Ishikawa (cell line): ENCODE measurements at regions not wholly inside any gene's neighbourhood (a gene's known extent, or its start where the extent isn't known, plus 50 kb on each side); places are given as distances from the start of the nearest gene placed in this dataset.

Source experiments
- CEBPB ChIP-seq: IDR thresholded peaks from 2 replicates; pipeline ENCODE4 v1.6.1; 2012
- CREB1 ChIP-seq: IDR thresholded peaks from 2 replicates; pipeline ENCODE4 v1.6.1; 2012; ENCODE audit warnings: low read depth
- EGR1 ChIP-seq: IDR thresholded peaks from 2 replicates; pipeline ENCODE4 v1.6.1; 2012
- EP300 ChIP-seq: IDR thresholded peaks from 2 replicates; pipeline ENCODE4 v1.6.1; 2012; ENCODE audit warnings: borderline replicate concordance
- FOXM1 ChIP-seq: IDR thresholded peaks from 2 replicates; pipeline ENCODE4 v1.6.1; 2012; ENCODE audit warnings: low read depth, borderline replicate concordance
- NFIC ChIP-seq: IDR thresholded peaks from 2 replicates; pipeline ENCODE4 v1.6.1; 2012
- RAD21 ChIP-seq: IDR thresholded peaks from 2 replicates; pipeline ENCODE4 v1.6.1; 2012; ENCODE audit warnings: low read depth
- TAF1 ChIP-seq: IDR thresholded peaks from 2 replicates; pipeline ENCODE4 v1.6.1; 2012; ENCODE audit warnings: low read depth, mild to moderate bottlenecking
- TCF12 ChIP-seq: IDR thresholded peaks from 2 replicates; pipeline ENCODE4 v1.6.1; 2012; ENCODE audit warnings: low read depth
- TEAD4 ChIP-seq: IDR thresholded peaks from 2 replicates; pipeline ENCODE4 v1.6.1; 2012
- YY1 ChIP-seq: IDR thresholded peaks from 2 replicates; pipeline ENCODE4 v1.6.1; 2012; ENCODE audit warnings: low read depth
- ZBTB7A ChIP-seq: IDR thresholded peaks from 2 replicates; pipeline ENCODE4 v1.6.1; 2012; ENCODE audit warnings: low read depth
- TF ChIP-seq, protein P1 (sequence below): IDR thresholded peaks from 2 replicates; pipeline ENCODE4 v1.6.1; 2012; ENCODE audit warnings: low read depth, mild to moderate bottlenecking
- TF ChIP-seq, protein P2 (sequence below): IDR thresholded peaks from 2 replicates; pipeline ENCODE4 v1.6.1; 2012
- TF ChIP-seq, protein P3 (sequence below): IDR thresholded peaks from 2 replicates; pipeline ENCODE4 v1.6.1; 2012

DNA sequence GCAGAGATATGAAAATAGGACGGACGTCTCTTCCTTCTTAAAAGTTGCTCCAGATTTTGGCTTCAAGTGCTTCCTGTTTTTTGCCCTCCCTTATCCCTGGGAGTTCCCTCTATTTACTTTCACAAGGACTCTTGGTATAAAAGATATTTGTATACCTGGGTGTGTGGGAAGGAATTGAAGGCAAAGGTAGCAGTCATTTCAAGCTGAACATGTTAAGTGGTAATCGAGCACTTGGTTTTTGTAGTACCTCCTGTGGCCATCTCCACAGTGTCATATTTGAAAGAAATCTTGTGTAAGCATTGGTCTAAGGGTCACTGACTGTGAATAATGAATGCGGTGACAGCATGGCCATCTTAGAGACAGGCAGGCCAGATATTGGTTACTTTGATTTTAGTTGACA is 593.6 kb downstream of the MTRR start:
- no peak for TF ChIP-seq EP300
- no peak for TF ChIP-seq ZBTB7A

DNA sequence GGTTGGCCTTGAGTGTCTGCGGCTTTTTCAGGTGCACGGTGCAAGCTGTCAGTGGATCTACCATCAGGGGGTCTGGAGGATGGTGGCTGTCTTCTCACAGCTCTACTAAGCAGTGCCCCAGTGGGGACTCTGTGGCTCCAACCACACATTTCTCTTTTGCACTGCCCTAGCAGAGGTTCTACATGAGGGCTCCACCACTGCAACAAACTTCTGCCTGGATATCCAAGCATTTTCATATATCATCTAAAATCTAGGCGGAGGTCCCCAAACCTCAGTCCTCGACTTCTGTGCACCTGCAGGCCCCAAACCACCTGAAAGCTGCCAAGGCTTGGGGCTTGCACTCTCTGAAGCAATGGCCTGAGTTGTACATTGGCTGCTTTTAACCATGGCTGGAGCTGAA is 601.5 kb downstream of the MTRR start:
- TF ChIP-seq ZBTB7A (no peak), EP300 (no peak), TAF1 (no peak), RAD21 (no peak), TEAD4 (no peak), TCF12 (no peak), NFIC (no peak), YY1 (no peak)
- TF ChIP-seq, protein P1, sequence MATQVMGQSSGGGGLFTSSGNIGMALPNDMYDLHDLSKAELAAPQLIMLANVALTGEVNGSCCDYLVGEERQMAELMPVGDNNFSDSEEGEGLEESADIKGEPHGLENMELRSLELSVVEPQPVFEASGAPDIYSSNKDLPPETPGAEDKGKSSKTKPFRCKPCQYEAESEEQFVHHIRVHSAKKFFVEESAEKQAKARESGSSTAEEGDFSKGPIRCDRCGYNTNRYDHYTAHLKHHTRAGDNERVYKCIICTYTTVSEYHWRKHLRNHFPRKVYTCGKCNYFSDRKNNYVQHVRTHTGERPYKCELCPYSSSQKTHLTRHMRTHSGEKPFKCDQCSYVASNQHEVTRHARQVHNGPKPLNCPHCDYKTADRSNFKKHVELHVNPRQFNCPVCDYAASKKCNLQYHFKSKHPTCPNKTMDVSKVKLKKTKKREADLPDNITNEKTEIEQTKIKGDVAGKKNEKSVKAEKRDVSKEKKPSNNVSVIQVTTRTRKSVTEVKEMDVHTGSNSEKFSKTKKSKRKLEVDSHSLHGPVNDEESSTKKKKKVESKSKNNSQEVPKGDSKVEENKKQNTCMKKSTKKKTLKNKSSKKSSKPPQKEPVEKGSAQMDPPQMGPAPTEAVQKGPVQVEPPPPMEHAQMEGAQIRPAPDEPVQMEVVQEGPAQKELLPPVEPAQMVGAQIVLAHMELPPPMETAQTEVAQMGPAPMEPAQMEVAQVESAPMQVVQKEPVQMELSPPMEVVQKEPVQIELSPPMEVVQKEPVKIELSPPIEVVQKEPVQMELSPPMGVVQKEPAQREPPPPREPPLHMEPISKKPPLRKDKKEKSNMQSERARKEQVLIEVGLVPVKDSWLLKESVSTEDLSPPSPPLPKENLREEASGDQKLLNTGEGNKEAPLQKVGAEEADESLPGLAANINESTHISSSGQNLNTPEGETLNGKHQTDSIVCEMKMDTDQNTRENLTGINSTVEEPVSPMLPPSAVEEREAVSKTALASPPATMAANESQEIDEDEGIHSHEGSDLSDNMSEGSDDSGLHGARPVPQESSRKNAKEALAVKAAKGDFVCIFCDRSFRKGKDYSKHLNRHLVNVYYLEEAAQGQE = no peak
- TF ChIP-seq, protein P2, sequence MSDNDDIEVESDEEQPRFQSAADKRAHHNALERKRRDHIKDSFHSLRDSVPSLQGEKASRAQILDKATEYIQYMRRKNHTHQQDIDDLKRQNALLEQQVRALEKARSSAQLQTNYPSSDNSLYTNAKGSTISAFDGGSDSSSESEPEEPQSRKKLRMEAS = no peak

DNA sequence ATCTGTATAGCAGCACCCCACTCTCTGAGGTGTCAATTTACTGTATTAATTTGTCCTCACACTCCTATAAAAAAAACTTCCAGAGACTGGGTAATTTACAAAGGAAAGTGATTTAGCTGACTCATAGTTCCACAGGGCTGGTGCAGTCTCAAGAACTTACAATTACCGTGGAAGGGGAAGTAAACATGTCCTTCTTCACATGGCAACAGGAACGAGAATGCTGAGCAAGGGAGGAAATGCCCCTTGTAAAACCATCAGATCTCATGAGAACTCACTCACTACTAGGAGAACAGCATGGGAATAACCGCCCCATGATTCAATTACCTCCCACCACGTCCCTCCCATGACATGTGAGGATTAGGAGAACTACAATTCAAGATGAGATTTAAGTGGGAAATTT is 602.6 kb downstream of the MTRR start:
- TF ChIP-seq, protein P2 = no peak
- no peak for TF ChIP-seq TCF12
- no peak for TF ChIP-seq CEBPB
- TF ChIP-seq, protein P1 = no peak
- no peak for TF ChIP-seq EP300
- no peak for TF ChIP-seq FOXM1
- TF ChIP-seq YY1 = no peak
- TF ChIP-seq EGR1 = no peak
- no peak for TF ChIP-seq TEAD4
- no peak for TF ChIP-seq ZBTB7A

DNA sequence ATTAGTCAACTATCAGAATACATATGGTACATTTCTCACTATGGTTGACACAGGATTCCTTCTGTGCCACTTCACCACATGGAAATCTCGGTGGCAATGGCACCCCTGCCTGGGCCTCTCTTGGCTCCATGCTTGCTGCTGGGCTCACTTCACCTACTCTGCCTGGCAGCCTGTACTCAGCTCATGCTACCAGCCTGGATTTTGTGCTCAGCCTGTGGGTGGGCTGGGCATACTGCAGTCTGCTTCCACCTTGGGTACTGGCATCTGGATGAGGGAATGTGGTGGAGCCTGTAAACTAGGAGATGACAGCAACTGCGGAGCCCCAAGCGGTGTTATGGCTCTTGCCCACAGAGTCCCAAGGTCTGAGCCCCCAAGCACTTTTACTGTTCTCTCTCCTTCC is 604.1 kb downstream of the MTRR start:
- TF ChIP-seq EGR1 (no peak), ZBTB7A (no peak), EP300 (no peak), RAD21 (no peak), CREB1 (no peak), TAF1 (no peak), FOXM1 (no peak), CEBPB (no peak), NFIC (no peak), TCF12 (no peak), YY1 (no peak), TEAD4 (no peak)
- TF ChIP-seq, protein P3, sequence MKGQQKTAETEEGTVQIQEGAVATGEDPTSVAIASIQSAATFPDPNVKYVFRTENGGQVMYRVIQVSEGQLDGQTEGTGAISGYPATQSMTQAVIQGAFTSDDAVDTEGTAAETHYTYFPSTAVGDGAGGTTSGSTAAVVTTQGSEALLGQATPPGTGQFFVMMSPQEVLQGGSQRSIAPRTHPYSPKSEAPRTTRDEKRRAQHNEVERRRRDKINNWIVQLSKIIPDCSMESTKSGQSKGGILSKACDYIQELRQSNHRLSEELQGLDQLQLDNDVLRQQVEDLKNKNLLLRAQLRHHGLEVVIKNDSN = no peak
- TF ChIP-seq, protein P1 = no peak
- TF ChIP-seq, protein P2 = no peak

DNA sequence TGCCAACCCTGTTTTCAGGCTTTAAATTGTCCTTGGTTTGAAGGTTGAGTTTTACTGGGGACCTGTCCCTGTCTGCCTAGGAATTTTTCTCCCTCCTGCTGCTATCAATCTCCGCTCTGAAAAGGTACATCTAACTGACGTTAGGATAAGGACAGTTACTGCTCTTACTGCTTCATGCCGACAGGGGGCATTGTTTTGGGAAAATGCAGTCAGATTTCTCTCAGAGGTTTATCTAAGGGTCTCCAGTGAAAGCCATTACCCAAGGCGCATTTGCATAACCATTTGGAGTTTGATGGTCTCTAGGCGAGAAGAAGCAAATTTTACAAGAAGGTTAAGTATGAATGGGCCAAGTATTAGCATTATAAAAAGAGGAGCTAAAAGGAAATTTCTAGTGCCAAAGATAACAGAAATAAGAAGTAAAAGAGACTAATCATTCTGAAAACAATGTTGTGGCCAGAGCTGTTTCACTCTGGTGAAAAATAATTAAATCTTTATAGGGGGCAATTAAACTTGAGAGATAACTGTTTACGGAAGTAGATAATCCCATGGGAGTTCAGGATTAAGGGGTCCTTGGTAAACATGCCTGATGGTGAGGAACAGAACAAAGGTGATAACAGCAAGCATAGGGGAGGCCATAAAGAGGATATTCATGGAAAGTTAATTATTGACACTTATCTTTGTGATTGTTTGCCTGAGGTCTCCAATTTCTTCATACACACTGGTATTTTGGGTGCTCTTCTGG is 605.0 kb downstream of the MTRR start:
- TF ChIP-seq, protein P3 = no peak
